ENCODE measurements at regions not wholly inside any gene's neighbourhood (a gene's known extent, or its start where the extent isn't known, plus 50 kb on each side); places are given as distances from the start of the nearest gene placed in this dataset.

- no peak for DNase-seq (ENCODE audit: low spot score)
These were observed 79.9 kb upstream of the APC start for GRCh38 chr5:112657804-112658203.

- no peak for DNase-seq (ENCODE audit: low spot score)
These were observed 77.3 kb upstream of the APC start for GRCh38 chr5:112660359-112660758.

GRCh38 chr5:112663146-112663545, 74.5 kb upstream of the APC start:
- DNase-seq (ENCODE audit: low spot score), result no peak

GRCh38 chr5:112668016-112668415, 69.7 kb upstream of the APC start:
- no peak for DNase-seq (ENCODE audit: low spot score)

GRCh38 chr5:112668911-112669310, 68.8 kb upstream of the APC start:
- DNase-seq (ENCODE audit: low spot score), result no peak

- DNase-seq (ENCODE audit: low spot score), result no peak
These were observed 68.2 kb upstream of the APC start for GRCh38 chr5:112669328-112669963.

GRCh38 chr5:112671687-112672086, 66.0 kb upstream of the APC start:
- no peak for DNase-seq (ENCODE audit: low spot score)

- DNase-seq (ENCODE audit: low spot score), result no peak
These were observed 56.2 kb upstream of the APC start for GRCh38 chr5:112681481-112681908.

GRCh38 chr5:112682621-112683061, 55.0 kb upstream of the APC start:
- no peak for DNase-seq (ENCODE audit: low spot score)

GRCh38 chr5:112684121-112684520, 53.6 kb upstream of the APC start:
- no peak for DNase-seq (ENCODE audit: low spot score)

- no peak for DNase-seq (ENCODE audit: low spot score)
These were observed 52.9 kb upstream of the APC start for GRCh38 chr5:112684737-112685136.

- DNase-seq (ENCODE audit: low spot score), result no peak
These were observed 52.3 kb upstream of the APC start for GRCh38 chr5:112685386-112685785.

GRCh38 chr5:112685931-112686330, 51.8 kb upstream of the APC start:
- DNase-seq (ENCODE audit: low spot score), result no peak

- no peak for DNase-seq (ENCODE audit: low spot score)
These were observed 51.0 kb upstream of the APC start for GRCh38 chr5:112686675-112687074.

- no peak for DNase-seq (ENCODE audit: low spot score)
These were observed 50.4 kb upstream of the APC start for GRCh38 chr5:112687306-112687705.

Measured in hematopoietic multipotent progenitor cell treated with erythropoietin and hydrocortisone succinate and interleukin-3 and kit ligand, for 15 days (in vitro differentiated cells).